GM18511 (cell line): ENCODE measurements at regions not wholly inside any gene's neighbourhood (a gene's known extent, or its start where the extent isn't known, plus 50 kb on each side); places are given as distances from the start of the nearest gene placed in this dataset.

Experiments
- ATAC-seq: cut with Tn5 transposase; IDR thresholded peaks from one replicate; pipeline ENCODE4 v1.9.1; 2021; ENCODE audit warnings: mild to moderate bottlenecking, moderate library complexity; ENCODE audit not compliant: unreplicated experiment

DNA sequence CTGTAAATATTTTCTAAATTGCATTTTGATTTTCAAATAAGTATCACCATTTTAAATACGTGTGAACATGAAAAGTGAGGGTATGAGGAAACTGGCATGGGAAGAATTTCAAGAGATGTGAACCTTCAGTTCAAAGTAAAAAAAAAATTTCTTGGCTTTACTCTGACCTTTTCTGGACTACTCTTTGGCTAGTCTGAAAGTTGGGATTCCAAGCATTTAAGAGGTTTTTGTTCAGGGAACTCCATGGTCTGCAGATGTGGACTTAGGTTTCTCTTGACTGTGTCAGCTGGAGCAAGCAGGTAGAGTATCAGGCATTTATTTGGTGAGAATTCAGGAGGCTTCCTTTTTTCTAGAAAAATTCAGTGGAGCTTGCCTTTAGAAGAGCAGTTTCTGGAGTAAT lies 311.6 kb downstream of the LRIG3 start:
- no peak for ATAC-seq

DNA sequence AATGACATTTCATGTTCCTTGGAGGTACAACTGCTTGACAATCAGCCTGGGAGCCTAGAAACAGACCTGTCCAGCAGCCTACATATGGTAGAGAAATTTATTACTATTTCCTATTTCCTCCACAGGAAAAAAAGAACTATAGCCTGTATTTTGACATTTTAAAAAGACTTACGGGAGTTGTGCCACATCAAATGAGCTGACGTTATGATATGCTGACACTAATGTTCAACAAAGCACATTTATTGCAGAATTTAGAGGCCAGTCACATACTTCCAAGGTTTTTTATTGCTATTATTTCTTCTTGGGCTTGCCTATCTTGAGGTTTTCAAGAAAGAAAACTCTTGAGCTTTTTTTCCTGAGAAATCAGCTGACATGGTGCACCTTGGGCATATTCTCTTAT lies 305.3 kb downstream of the LRIG3 start:
- no peak for ATAC-seq

DNA sequence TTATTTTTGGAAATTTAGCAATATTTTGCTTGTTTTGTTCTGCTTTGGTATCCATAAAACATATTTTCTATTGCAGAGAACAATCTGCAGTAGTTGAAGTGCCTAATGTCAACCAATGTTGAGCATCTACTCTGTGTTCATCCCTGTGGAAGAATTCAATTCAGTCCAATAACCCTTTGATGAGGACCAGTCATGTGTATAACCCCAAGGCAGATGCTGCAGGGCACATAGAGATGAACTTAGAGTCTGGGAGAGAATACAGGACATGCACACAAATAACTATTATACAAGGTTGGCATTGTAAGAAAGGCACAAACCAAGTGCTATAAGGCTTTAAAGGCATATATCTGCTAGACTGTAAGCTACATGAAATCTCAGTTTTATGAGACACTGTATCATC lies 304.7 kb downstream of the LRIG3 start:
- no peak for ATAC-seq

DNA sequence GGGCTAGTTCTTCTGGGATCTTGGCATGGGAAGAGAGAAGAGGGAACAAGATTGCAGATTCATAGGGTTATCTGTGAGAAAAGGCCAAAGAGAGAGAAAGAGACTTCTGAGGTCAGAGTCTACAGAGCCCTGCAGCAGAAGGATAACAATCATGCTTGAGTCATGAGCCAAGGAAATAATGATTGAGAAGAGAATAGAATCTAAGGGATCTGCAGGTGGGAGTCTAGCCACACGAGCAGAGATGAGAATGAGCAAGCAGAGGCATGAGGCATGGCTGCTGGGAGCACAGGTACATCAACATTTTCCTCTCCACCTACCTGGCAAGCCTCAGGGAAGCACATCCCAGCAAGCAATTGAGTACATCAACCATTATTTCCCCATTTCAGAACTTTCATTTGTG lies 303.7 kb downstream of the LRIG3 start:
- ATAC-seq, result no peak

DNA sequence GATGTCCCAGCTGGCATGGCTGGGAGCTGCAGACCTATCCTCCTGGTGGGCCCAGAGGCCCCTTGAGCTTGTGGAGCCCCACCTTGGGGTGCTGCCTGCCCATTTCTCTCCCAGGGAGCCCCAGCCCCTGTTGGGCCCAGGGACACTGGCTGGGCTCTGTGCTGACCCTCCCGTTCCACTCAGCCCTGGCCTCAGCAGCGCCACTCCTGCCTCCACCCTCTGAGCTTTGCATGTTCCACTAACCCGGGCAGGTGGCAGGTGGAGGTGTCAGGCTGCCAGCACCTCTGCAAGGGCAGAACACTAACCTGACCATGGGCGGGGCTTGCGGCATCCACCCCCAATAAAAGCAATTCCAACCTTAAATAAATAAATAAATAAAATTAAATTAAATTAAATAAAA lies 299.2 kb downstream of the LRIG3 start:
- ATAC-seq, result no peak

DNA sequence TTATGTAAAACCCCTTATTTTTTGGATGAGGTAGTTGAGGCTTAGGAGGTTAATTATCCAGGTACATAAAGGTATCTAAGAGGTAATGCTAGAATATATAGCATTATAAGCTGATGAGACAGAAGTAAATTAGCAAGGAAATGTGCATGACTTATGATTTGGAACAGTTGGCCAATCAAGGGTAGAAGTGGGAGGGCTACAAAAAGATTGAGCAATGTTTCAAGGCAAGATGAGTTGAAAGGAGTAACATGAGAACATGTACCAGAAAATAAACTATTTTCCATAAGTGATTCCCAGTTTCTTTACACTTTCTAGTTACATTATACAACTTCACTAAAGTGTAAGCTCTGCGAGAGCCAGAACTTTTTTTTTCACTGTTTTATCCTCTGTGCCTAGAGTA lies 290.9 kb downstream of the LRIG3 start:
- no peak for ATAC-seq

DNA sequence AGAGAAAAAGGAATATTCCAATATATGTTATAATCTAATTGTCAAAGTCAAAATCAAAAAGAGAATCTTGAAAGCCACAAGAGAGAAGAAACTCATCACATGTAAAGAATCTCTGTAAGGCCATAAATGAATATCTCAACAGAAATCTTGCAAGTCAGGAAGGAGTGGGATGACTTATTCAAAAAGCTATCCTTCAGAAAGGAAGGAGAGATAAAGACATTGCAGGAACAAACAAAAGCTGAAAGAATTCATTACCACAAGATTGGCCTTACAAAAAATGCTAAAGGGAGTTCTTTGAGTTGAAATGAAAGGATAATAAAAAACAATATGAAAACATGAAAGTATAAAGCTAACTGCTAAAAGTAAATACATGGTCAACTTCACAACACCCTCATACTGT lies 286.8 kb downstream of the LRIG3 start:
- ATAC-seq, result no peak

DNA sequence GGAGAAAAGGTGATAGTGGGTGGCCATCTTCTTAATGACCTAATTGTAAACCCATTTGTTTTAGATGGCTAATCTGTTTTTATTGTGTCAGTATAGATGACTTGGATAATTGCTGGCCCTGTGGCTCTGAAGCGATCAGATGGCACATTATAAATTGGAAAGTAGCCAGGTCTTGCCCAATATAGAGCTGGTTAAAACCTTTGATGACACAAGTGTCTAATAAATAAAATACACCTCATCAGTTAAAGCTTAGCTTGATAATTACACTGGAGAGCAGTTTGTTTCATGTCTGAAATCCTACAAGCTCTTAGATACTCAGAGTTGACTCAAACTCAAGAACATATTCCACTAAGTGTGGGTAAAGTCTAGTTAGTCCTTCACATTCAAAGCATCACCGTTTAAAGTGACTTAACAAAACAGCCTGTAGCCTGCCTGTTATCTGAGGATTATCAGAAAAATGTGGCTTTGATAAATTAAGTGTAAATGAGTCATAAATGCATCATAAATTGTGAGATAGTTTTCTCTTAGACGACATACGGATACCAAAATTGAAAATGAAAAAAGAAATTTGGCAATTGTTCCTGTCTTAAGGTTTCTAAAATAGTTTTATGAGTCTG lies 280.9 kb downstream of the LRIG3 start:
- ATAC-seq, result no peak

DNA sequence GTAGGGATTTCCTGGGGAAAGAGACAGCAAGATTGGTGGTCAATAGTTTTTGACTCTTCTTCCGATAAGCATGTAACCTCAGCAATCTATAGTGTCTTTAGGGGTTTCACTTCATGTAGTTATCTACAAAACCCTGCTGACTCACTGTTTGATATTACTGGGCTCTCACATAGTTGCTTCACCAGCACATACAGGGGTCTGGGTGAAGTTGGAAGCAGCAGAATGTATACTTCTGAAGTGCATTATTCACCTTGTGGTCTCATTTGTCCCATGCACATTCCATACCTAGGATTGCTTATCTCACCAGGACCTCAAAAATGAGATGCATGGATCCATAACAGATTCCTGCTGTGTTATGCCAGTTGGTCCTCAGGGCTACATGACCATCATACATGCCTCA lies 280.0 kb downstream of the LRIG3 start:
- no peak for ATAC-seq

DNA sequence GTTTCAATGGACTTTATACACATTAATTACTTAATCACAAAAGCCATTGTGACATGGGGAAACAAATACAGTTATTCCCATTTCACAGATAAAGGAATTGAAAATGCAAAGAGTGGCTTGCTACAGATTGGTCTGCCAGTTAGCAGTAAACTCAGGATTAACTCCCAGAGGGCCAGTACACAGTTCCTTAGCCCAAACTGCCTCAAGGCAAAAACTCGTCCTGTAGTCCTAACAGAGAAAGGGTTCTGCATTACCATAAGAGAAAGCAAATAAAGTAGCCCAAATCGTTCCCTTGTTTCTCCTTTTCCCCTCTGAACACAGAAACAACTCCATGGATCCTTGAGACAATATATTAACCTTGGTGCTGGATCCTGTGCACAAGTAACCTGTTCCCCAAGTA lies 274.4 kb downstream of the LRIG3 start:
- ATAC-seq, result no peak

DNA sequence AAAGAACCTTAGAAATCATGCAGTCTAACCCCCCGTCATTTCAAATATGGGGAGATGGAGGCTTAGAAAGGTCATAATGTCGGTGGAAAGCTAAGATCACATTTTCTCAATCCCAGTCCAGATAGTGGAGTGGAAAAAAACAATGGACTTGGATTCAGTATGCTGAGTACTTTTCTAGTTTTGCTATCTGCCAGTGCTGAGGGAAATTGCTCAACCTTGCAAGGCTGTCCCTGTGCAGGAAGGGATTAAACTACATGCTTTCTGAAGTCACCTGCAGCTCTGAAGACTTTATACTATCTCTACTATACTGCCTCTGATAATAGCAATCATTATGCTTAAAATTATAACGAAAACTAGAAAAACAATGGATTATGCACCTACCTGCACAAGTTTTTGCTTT lies 272.8 kb downstream of the LRIG3 start:
- no peak for ATAC-seq

DNA sequence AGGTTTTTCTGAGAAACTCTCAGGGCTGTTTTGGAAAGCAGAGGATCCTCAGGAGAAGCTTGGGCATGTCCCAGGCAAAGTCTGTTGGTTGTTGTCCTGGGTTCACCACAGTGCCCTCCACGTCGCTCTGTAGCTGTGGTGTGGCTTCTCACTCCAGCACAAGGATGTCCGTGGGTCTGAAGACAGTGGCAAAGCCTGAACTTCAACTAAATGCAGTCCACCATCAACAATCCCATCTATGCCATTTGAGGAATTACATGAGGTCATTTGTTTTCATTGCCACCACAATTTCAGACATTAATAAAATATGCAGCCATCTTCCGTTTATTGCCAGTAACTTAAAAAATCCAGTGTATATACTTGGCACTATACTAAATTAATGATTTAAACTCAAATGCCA lies 272.1 kb downstream of the LRIG3 start:
- no peak for ATAC-seq

DNA sequence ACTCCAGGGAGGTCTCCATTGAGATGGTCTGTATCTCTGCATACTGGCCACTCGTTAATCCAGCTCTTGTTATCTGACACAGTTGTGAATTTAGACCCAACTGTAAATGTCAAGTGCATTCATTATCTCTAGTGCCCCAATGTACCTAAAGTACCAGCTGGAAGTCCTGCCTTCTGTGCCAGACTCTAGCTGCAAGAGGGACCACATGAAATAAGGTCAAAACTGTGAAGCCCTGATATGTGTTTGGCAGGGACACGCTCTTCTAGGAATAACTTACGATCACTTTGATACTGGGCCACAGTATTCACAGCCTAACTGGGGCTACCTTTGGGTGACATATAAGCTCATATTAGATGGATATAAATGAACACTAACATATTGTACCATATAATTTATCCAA lies 268.5 kb downstream of the LRIG3 start:
- no peak for ATAC-seq

DNA sequence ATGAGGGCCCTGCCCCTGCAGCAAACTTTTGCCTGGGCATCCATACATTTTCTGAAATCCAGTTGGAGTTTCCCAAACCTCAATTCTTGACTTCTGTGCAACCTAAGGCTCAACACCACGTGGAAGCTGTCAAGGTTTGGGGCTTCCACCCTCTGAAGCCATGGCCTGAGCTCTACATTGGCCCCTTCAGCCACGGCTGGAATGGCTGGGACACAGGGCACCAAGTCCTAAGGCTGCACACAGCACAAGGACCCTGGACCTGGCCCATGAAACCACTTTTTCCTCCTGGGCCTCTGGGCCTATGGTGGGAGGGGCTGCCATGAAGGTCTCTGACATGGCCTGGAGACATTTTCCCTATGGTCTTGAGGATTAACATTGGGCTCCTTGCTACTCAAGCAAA lies 266.3 kb downstream of the LRIG3 start:
- no peak for ATAC-seq

DNA sequence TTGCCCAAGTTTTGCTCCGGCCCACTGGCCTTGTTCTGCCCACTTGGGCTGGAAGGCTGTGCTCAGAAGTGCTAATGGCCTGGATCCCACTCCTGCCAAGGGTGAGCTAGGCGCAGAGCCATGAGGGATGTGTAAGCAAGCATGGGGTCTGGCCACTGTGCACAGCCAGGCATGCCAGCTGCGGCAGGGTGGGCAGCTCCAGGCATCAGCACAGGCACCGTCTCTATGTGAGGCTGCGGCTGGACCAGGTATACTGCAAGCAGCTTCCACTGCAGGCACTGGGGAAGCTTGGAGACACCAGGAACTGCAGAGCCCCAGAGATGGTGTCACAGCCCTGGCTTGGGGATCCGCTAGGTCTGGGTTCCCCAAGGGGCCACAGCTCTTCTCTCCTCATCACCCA lies 264.9 kb downstream of the LRIG3 start:
- no peak for ATAC-seq

DNA sequence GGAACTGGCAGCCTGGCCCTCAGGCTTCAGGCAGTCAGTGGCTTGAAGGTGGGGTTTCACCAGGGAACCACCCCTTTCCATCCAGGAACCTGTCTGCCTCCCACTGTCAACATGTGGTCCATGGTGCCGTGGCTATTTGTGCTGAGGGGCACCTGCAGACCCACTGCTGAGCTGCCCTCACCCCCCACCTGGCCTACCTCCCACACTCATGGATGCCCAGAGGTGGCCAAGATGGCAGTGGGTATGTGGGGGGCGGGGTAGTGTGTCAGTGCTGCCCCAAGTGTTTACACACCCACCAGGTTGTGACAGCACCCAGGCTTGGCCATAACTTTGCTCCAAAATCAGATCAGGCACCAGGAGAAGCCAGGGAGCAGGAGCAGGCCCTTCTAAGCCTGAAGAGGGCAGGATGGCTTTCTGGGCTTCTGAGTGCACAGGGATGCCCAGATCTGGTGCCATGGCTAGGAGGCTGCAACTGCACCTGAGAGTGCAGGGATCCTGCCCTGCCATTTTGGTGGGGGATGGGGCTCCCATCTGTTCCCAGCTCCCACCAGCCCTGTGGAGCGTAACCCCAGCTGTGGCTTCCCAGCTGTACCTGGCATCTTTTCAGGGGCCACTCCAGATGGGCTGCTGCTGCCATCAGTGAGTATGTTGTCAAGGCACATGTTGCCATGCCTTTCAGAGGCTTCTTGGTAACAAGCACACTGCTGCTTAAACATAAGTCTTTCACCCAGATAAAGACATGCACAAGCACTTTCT lies 263.9 kb downstream of the LRIG3 start:
- ATAC-seq, result no peak

DNA sequence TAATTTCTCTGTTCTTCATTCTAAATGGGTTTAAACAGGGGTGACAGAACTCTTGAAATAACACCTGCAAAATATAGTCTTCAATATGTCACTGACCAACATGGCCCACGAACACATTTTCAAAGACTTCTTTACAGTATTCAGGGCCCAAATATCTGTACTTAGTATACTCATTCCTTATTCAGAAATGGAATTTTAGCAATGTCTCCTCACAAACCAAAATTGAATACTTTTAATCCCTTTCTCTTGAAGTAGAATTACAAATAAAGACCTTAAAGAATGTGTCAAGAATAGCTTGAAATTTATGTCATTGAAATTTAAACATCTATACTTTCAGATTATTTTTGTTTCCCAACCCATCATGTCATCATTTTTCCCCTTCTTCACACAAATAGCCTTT lies 263.1 kb downstream of the LRIG3 start:
- no peak for ATAC-seq

DNA sequence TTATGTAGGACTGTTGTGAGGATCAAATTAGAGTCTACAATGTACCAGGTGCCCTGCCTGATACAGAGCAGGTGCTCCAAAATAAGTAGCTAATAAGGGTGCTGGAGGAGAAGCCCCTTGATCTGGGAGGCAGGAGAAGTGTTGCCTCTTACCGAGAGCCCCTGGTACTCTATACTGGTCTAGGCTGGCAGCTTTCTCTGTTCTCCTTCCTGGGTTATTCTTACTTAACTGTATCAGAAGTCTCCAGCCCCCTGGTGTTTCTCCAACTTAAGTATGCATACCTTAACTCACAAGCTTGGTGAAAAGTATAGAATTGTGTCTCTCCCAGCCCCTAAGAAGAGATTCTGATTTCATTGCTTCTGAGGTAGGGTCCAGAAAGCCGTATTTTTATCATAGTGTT lies 254.9 kb downstream of the LRIG3 start:
- ATAC-seq, result no peak

DNA sequence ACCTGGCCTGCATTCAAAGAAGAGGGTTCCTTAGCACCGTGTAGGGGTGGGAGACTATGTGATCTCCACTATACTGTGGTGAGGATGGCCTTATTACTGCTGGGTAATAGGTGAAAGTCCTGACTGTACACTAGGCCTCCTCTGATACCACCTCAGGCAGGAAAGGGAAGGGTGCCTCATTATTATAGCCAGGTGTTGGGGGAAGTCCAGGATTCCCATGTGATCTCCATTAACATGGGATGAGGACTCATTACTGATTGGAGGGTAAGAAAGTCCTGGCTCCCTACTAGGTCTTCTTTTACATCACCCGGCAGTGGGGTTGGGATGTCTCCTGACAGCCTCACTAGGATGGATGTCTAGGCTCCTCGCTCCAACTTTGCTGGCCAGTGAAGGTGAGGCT lies 252.1 kb downstream of the LRIG3 start:
- ATAC-seq, result no peak

DNA sequence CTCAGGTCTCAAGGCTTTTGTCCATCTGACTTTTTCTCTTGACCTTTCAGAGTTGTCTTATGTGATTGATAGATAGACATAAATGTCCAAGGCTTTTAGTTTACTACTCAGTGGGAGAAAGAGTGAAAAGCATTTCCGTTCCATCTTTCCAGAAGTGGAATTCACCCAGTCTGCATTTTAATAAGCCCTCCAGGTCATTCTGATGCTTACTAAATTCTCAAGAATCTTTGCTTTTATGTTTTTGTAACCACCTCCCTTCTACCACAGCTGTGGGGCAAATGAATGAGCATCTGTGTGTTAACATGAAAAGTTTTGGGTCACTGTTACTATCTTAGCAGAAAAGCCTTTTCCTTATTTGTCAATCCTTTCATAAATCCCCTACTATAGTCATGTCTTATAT lies 251.4 kb downstream of the LRIG3 start:
- ATAC-seq, result no peak

DNA sequence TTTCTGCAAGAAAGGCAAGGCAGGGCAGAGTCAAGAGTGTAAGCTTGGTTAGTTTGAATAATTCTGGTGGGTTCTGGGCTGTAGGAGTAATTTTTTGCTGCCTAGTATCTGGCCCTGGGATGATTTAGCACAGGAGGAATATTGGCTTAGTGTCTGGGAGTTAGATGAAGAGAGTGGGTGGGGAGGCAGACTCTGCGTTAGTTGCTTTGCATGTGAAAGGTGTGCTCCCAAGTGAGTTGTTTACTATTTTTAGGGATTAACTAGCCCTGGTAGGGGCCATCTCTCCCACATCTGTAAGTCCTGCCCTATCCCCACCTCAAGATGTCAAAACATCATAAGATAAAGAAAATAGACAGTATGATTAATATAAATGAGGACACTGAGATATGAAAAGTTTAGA lies 249.7 kb downstream of the LRIG3 start:
- no peak for ATAC-seq

DNA sequence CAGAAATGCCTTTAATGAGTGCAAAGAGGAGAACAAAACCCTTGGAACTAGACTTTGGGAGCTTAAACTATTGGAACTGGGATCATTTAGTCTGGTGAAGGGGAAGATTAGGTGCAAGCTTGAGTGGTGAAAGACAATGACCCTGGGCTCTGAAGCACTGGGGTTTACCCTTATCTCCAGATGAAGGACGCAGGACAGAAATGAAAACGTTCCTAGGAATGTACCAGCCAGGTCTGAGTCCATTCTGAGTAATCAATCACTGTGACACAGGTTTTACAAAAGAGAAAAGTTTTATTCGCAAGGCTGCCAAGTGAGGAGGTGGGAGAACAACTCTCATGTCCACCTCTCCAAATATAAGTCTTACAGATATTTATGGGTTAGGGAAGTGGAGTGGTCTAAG lies 249.1 kb downstream of the LRIG3 start:
- ATAC-seq, result no peak

DNA sequence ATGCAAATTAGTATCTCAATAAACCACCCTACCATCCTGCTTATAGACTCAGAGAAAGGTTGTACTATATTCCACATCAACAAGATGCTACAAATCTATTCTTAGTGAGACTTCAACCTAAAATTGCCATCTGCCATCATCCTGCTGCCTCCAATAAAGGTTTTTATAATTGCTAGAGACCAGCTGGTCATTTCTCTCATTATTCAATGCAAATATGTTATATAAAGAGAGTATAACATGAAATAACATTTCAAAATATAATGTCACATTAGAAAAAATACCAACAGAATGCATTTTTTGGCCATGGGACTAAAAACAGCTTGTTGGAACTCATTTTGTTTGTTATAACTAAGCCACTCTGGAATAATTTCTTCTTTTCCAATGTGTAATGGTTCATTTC lies 247.3 kb downstream of the LRIG3 start:
- ATAC-seq, result no peak
